Neural progenitor cell (in vitro differentiated cells): ENCODE measurements at regions not wholly inside any gene's neighbourhood (a gene's known extent, or its start where the extent isn't known, plus 50 kb on each side); places are given as distances from the start of the nearest gene placed in this dataset.

Experiments
- DNase-seq: peaks from one replicate; pipeline ENCODE4 v3.0.0-alpha.2; 2016; ENCODE audit warnings: low spot score
- H2AFZ ChIP-seq: fragments of 200-600 bp; sonication (generic); replicated peaks from 2 replicates; pipeline ENCODE4 v1.6.1; 2016; ENCODE audit warnings: antibody characterized with exemption
- H3F3A ChIP-seq: fragments of 200-600 bp; sonication (generic); 2 replicates; pipeline ENCODE4 v1.6.1; 2016; ENCODE audit warnings: antibody characterized with exemption, low read depth
- H3K27ac ChIP-seq: fragments of 200-600 bp; sonication (generic); 2 replicates; pipeline ENCODE4 v1.5.1; 2016; ENCODE audit warnings: mild to moderate bottlenecking
- H3K27me3 ChIP-seq: fragments of 200-600 bp; sonication (generic); 2 replicates; pipeline ENCODE4 v1.6.1; 2016; ENCODE audit warnings: mild to moderate bottlenecking, moderate library complexity
- H3K36me3 ChIP-seq: fragments of 200-600 bp; sonication (generic); 2 replicates; pipeline ENCODE4 v1.5.1; 2016
- H3K4me1 ChIP-seq: fragments of 200-600 bp; sonication (generic); 2 replicates; pipeline ENCODE4 v1.6.1; 2016; ENCODE audit warnings: mixed run types
- H3K4me2 ChIP-seq: fragments of 200-600 bp; sonication (generic); 2 replicates; pipeline ENCODE4 v1.6.1; 2016
- H3K4me3 ChIP-seq: fragments of 200-600 bp; sonication (generic); 2 replicates; pipeline ENCODE4 v1.5.1; 2016
- H3K79me2 ChIP-seq: fragments of 200-600 bp; sonication (generic); 2 replicates; pipeline ENCODE4 v1.6.1; 2016; ENCODE audit warnings: low read depth
- H3K9ac ChIP-seq: fragments of 200-600 bp; sonication (generic); 2 replicates; pipeline ENCODE4 v1.6.1; 2016
- H3K9me3 ChIP-seq: fragments of 200-600 bp; sonication (generic); 2 replicates; pipeline ENCODE4 v1.5.1; 2016; ENCODE audit warnings: low read depth
- H4K20me1 ChIP-seq: fragments of 200-600 bp; sonication (generic); 2 replicates; pipeline ENCODE4 v1.6.1; 2016; ENCODE audit warnings: low read depth
- H3K27ac Mint-ChIP-seq: 3 replicates; pipeline ENCODE4 v1.8.0; 2021; ENCODE audit warnings: mixed read lengths
- H3K27me3 Mint-ChIP-seq: 2 replicates; pipeline ENCODE4 v1.8.0; 2022; ENCODE audit warnings: low read depth, mild to moderate bottlenecking, inconsistent platforms, moderate library complexity, mixed read lengths; ENCODE audit not compliant: insufficient read depth
- H3K36me3 Mint-ChIP-seq: 3 replicates; pipeline ENCODE4 v1.8.0; 2021; ENCODE audit warnings: mixed read lengths
- H3K4me1 Mint-ChIP-seq: 3 replicates; pipeline ENCODE4 v1.8.0; 2021; ENCODE audit warnings: mixed read lengths
- H3K4me3 Mint-ChIP-seq: 3 replicates; pipeline ENCODE4 v1.8.0; 2021; ENCODE audit warnings: mild to moderate bottlenecking, moderate library complexity, mixed read lengths
- H3K9me3 Mint-ChIP-seq: 3 replicates; pipeline ENCODE4 v1.8.0; 2020; ENCODE audit warnings: mixed read lengths
- EZH2 ChIP-seq: fragments of 200-600 bp; sonication (generic); IDR thresholded peaks from 2 replicates; pipeline ENCODE4 v1.6.1; 2017; ENCODE audit warnings: antibody characterized with exemption, mild to moderate bottlenecking, moderate library complexity
- EZH2phosphoT487 ChIP-seq: fragments of 200-600 bp; sonication (generic); IDR thresholded peaks from 2 replicates; pipeline ENCODE4 v1.6.1; 2017; ENCODE audit warnings: antibody characterized with exemption
- TF ChIP-seq, protein P1 (sequence below): fragments of 200-600 bp; sonication (generic); IDR thresholded peaks from 2 replicates; pipeline ENCODE4 v1.5.1; 2017; ENCODE audit warnings: antibody characterized with exemption, mild to moderate bottlenecking

DNA sequence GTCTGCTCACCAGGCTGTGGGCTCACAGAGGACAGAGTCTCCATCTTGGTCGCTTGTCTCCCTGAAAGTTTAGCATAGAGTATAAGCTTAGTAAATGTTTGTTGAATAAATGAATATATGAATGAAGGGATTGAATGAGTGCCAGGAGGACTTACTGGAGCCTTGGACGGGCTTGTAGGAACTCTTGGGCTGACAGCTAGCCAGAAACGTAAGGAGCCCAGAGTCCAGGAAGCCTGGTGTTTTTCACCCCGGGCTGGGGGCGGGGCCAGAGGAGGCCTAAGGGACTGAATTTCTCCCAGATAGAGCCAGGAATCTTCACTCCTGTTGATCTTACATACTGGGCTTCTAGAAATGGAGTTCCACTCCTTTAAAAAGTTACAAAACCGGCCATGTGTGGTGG, 68.5 kb upstream of the SRSF6 start:
- TF ChIP-seq EZH2phosphoT487 (no peak), EZH2 (no peak)
- TF ChIP-seq, protein P1, sequence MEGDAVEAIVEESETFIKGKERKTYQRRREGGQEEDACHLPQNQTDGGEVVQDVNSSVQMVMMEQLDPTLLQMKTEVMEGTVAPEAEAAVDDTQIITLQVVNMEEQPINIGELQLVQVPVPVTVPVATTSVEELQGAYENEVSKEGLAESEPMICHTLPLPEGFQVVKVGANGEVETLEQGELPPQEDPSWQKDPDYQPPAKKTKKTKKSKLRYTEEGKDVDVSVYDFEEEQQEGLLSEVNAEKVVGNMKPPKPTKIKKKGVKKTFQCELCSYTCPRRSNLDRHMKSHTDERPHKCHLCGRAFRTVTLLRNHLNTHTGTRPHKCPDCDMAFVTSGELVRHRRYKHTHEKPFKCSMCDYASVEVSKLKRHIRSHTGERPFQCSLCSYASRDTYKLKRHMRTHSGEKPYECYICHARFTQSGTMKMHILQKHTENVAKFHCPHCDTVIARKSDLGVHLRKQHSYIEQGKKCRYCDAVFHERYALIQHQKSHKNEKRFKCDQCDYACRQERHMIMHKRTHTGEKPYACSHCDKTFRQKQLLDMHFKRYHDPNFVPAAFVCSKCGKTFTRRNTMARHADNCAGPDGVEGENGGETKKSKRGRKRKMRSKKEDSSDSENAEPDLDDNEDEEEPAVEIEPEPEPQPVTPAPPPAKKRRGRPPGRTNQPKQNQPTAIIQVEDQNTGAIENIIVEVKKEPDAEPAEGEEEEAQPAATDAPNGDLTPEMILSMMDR = no peak
- H3K36me3 ChIP-seq = no peaks in the 10 kb centered on the region
- no peaks in the 10 kb centered on the region for H3K27me3 Mint-ChIP-seq
- no peak overlapping the region for H3K4me3 Mint-ChIP-seq
- no peak overlapping the region for H3K4me2 ChIP-seq
- no peaks in the 10 kb centered on the region for H3F3A ChIP-seq
- no peak overlapping the region for H3K9ac ChIP-seq
- H3K9me3 Mint-ChIP-seq = no peaks in the 10 kb centered on the region
- H4K20me1 ChIP-seq = no peaks in the 10 kb centered on the region
- H3K4me1 Mint-ChIP-seq = no peaks in the 10 kb centered on the region
- no peaks in the 10 kb centered on the region for H3K9me3 ChIP-seq
- no peaks in the 10 kb centered on the region for H3K4me1 ChIP-seq
- H2AFZ ChIP-seq = no peak overlapping the region
- H3K79me2 ChIP-seq = no peaks in the 10 kb centered on the region
- no peak overlapping the region for H3K27ac Mint-ChIP-seq
- no peak overlapping the region for H3K4me3 ChIP-seq
- H3K36me3 Mint-ChIP-seq = no peaks in the 10 kb centered on the region
- no peaks in the 10 kb centered on the region for H3K27me3 ChIP-seq
- no peak overlapping the region for H3K27ac ChIP-seq
- DNase-seq = no peak

DNA sequence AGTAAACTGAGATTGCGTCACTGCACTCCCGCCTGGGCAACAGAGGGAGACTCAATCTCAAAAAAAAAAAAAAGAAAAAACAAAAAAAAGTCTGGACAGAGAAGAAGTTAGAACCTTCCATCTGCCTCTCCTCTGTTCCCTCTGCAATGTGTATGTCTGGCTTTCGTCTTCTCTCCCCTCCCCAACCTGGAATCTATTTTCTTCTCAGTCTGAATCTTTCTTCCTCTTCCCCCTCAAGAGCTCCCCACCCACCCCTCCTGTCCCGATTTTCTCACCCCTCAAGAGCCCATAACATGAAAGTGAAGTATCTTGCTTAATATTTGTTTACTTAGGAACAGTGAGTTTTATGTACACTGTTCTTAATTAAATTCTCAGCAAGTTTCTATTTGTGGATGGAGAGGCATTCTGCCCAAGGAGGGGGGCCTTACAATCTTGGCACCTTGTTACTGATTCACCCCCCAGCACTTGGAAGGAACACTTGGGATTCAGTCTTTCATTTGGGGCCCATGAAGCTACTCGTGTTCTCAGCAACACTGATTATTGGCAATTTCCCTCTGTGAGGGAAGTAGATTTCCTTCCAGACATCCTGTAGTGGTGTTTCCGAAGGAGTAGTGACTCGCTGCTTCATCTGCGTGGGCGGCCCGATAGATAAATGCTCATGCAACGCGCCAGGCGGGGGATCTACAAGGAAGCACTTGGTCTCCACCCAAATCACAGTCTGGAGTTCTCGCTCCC, 69.3 kb upstream of the SRSF6 start:
- Histone ChIP-seq H2AFZ (no peak overlapping the region), H3K4me2 (no peak overlapping the region)
- H3K9me3 Mint-ChIP-seq = no peaks in the 10 kb centered on the region

DNA sequence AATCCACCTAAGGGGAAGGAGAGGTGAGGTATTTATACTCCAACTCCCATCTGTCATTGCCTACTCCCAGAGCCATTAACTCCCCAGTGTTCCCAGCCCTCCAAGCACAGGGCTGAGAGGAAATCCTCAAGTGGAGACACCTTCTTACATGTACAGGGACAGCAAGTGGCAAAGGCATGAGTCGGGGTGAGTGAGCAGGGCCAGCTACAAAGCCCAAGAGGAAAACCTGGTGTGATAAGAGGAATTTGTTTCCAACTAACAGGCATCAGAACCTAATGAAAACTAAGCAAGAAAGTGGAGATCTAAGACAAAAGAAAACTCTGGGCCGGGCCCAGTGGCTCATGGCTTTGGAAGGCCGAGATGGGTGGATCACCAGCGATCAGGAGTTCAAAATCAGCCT, 70.0 kb upstream of the SRSF6 start:
- no peaks in the 10 kb centered on the region for H3K4me1 Mint-ChIP-seq
- H3K27me3 Mint-ChIP-seq = no peaks in the 10 kb centered on the region
- H3K9me3 ChIP-seq = no peaks in the 10 kb centered on the region
- no peaks in the 10 kb centered on the region for H3K36me3 Mint-ChIP-seq
- H3K27ac ChIP-seq = no peak overlapping the region
- H3K9me3 Mint-ChIP-seq = no peaks in the 10 kb centered on the region
- DNase-seq = no peak
- no peak overlapping the region for H2AFZ ChIP-seq
- TF ChIP-seq EZH2phosphoT487 (no peak), EZH2 (no peak)
- TF ChIP-seq, protein P1 = no peak
- no peak overlapping the region for H3K4me3 Mint-ChIP-seq
- H3K4me2 ChIP-seq = no peak overlapping the region
- no peaks in the 10 kb centered on the region for H3F3A ChIP-seq
- H3K79me2 ChIP-seq = no peaks in the 10 kb centered on the region
- no peak overlapping the region for H3K4me3 ChIP-seq
- no peak overlapping the region for H3K27ac Mint-ChIP-seq
- H3K36me3 ChIP-seq = no peaks in the 10 kb centered on the region
- no peaks in the 10 kb centered on the region for H3K4me1 ChIP-seq
- H3K27me3 ChIP-seq = no peaks in the 10 kb centered on the region
- no peaks in the 10 kb centered on the region for H4K20me1 ChIP-seq
- no peak overlapping the region for H3K9ac ChIP-seq

More for the DNA sequence above, 69.3 kb upstream of the SRSF6 start:
- TF ChIP-seq, protein P1 = no peak
- TF ChIP-seq EZH2phosphoT487 (no peak), EZH2 (no peak)
- H3K27me3 ChIP-seq = no peaks in the 10 kb centered on the region
- H3K4me3 ChIP-seq = no peak overlapping the region
- H3F3A ChIP-seq = no peaks in the 10 kb centered on the region
- H3K27ac Mint-ChIP-seq = no peak overlapping the region
- H3K79me2 ChIP-seq = no peaks in the 10 kb centered on the region
- H3K27me3 Mint-ChIP-seq = no peaks in the 10 kb centered on the region
- H3K4me1 ChIP-seq = no peaks in the 10 kb centered on the region
- H3K9ac ChIP-seq = no peak overlapping the region
- H3K4me3 Mint-ChIP-seq = no peak overlapping the region
- no peaks in the 10 kb centered on the region for H3K36me3 ChIP-seq
- no peaks in the 10 kb centered on the region for H3K9me3 ChIP-seq
- no peaks in the 10 kb centered on the region for H4K20me1 ChIP-seq
- H3K36me3 Mint-ChIP-seq = no peaks in the 10 kb centered on the region
- no peak overlapping the region for H3K27ac ChIP-seq
- DNase-seq = no peak
- no peaks in the 10 kb centered on the region for H3K4me1 Mint-ChIP-seq
